Gastrocnemius medialis (tissue), 4 donors: ENCODE measurements at regions not wholly inside any gene's neighbourhood (a gene's known extent, or its start where the extent isn't known, plus 50 kb on each side); places are given as distances from the start of the nearest gene placed in this dataset.

Experiments
- POLR2A ChIP-seq, 2 donors: fragments of 450-650 bp; IDR thresholded peaks; one replicate each; pipeline ENCODE4 v1.6.1; 2017; ENCODE audit warnings: antibody characterized with exemption in 2 of 2, mild to moderate bottlenecking in 2 of 2, moderate library complexity in 2 of 2
- TF ChIP-seq, protein P1 (sequence below), 5 experiments: fragments of 450-650 bp in 3 of 5; fragments of 200-600 bp in 2 of 5; sonication (generic) in 2 of 5; IDR thresholded peaks in 4 of 5; conservative IDR thresholded peaks in 1 of 5; 1 replicate in 4 of 5; 2 replicates in 1 of 5; pipeline ENCODE4 v1.5.1; 2016 to 2019; ENCODE audit warnings: antibody characterized with exemption in 5 of 5, mild to moderate bottlenecking in 3 of 5, moderate library complexity in 3 of 5

DNA sequence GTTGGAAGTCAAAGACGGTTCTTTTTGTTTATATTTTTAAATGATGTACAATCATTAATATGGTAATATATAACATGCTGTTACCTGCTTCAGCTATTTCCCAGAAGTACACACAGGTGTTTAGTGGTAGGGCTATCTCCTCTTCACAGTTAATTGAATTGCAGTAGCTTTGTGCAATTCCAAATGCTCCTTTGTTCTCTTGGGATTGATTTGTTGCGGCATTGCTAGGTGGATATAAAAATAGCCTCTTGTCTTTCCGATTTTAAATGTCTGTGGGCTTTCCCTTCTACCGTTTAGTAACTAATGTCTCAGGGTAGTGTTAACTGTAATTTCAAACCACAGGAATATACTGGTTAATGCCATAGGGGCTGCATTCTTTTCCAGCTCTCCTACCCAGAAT, 307.6 kb upstream of the SLITRK3 start:
- TF ChIP-seq, protein P1, sequence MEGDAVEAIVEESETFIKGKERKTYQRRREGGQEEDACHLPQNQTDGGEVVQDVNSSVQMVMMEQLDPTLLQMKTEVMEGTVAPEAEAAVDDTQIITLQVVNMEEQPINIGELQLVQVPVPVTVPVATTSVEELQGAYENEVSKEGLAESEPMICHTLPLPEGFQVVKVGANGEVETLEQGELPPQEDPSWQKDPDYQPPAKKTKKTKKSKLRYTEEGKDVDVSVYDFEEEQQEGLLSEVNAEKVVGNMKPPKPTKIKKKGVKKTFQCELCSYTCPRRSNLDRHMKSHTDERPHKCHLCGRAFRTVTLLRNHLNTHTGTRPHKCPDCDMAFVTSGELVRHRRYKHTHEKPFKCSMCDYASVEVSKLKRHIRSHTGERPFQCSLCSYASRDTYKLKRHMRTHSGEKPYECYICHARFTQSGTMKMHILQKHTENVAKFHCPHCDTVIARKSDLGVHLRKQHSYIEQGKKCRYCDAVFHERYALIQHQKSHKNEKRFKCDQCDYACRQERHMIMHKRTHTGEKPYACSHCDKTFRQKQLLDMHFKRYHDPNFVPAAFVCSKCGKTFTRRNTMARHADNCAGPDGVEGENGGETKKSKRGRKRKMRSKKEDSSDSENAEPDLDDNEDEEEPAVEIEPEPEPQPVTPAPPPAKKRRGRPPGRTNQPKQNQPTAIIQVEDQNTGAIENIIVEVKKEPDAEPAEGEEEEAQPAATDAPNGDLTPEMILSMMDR (IDR thresholded peaks at IDR 0.05 in 4 of 5, conservative IDR thresholded peaks at IDR 0.05 in 1 of 5) = no peak
- TF ChIP-seq POLR2A (IDR thresholded peaks at IDR 0.05) = no peak
